ENCODE measurements at regions not wholly inside any gene's neighbourhood (a gene's known extent, or its start where the extent isn't known, plus 50 kb on each side); places are given as distances from the start of the nearest gene placed in this dataset.
"Not testable (repeated sequence)": the region's sequence is repeated elsewhere in the genome, so short reads cannot be mapped to it uniquely, and the experiment has no call there.

- peaks cover 0 to 18% of the 10 kb centered on the region in 2 experiments; a peak in 2 of 5 replicates for H3K27me3 ChIP-seq (ENCODE audit: control insufficient read depth in 1 of 2, insufficient read depth in 2 of 2, low read length in 2 of 2)
- H3K36me3 ChIP-seq (replicated peaks in 1 of 2; ENCODE audit: control insufficient read depth in 1 of 2, insufficient read depth in 2 of 2, low read length in 2 of 2) = no peaks in the 10 kb centered on the region
- H3K27ac ChIP-seq (ENCODE audit: extremely low read length, insufficient read depth, low read length) = no peak overlapping the region
- POLR2A ChIA-PET = no interaction called here
- H3K4me2 ChIP-seq (ENCODE audit: low read depth, low read length) = no peak overlapping the region
- no peak for TF ChIP-seq PCBP2 (optimal IDR thresholded peaks at IDR 0.05; ENCODE audit: low read depth, low read length, poor library complexity, severe bottlenecking)
- no peak for TF ChIP-seq CREM (IDR thresholded peaks at IDR 0.05)
- no peak for TF ChIP-seq CREM (CRISPR knock-in tag; IDR thresholded peaks at IDR 0.05)
- no peak for TF ChIP-seq ZNF362 (CRISPR knock-in tag; IDR thresholded peaks at IDR 0.05; ENCODE audit: borderline replicate concordance)
- no peak for TF ChIP-seq KDM3A (CRISPR knock-in tag; IDR thresholded peaks at IDR 0.05; ENCODE audit: low read depth)
- TF ChIP-seq ZNF101 (CRISPR knock-in tag; IDR thresholded peaks at IDR 0.05; ENCODE audit: borderline replicate concordance, low read depth) = no peak
- TF ChIP-seq THAP11 (CRISPR knock-in tag; IDR thresholded peaks at IDR 0.05) = no peak
- TF ChIP-seq NFYC (CRISPR knock-in tag; IDR thresholded peaks at IDR 0.05) = no peak
- TF ChIP-seq ZNF773 (CRISPR knock-in tag; IDR thresholded peaks at IDR 0.05; ENCODE audit: borderline replicate concordance) = no peak
- no peak for TF ChIP-seq ZBTB20 (CRISPR knock-in tag; IDR thresholded peaks at IDR 0.05; ENCODE audit: borderline replicate concordance, low read depth)
- TF ChIP-seq MYC (CRISPR knock-in tag; IDR thresholded peaks at IDR 0.05; ENCODE audit: borderline replicate concordance) = no peak
- no peak for TF ChIP-seq MAFF (IDR thresholded peaks at IDR 0.05; ENCODE audit: low read depth, low read length)
- TF ChIP-seq XBP1 (CRISPR knock-in tag; IDR thresholded peaks at IDR 0.05) = no peak
- no peaks in the 10 kb centered on the region for H3K79me2 ChIP-seq (ENCODE audit: insufficient read depth, low read length)
- H3K4me1 ChIP-seq (ENCODE audit: insufficient read depth, low read length) = no peaks in the 10 kb centered on the region
- ATAC-seq = no peak
- no TSS peak for BruUV-seq (replicated peaks)
- no peaks in the 10 kb centered on the region for H4K20me1 ChIP-seq (ENCODE audit: insufficient read depth, low read length)
- H3K9me3 ChIP-seq (ENCODE audit: low read length) = no peaks in the 10 kb centered on the region
- DNase-seq (ENCODE audit: low spot score) = no peak
- CTCF ChIA-PET (ENCODE audit: low intra/inter-chr PET ratio, low total read pairs) = no interaction called here
- 5% methylated on average over 4 of the region's 10 CpGs for WGBS (ENCODE audit: low lambda C conversion rate)
- H2AFZ ChIP-seq (ENCODE audit: low read length) = no peak overlapping the region
- in situ Hi-C loops (cut with HindIII; ENCODE audit: extremely low pct_ligation_motif_present, low pct_unique_long_range_greater_than_20kb) (no loop called here), intact Hi-C loops (cut with micrococcal nuclease; ENCODE audit: unreplicated experiment) (no loop called here)
- H3K9ac ChIP-seq (ENCODE audit: insufficient read depth, low read depth, low read length) = no peak overlapping the region
- H3K4me3 ChIP-seq (replicated peaks in 1 of 3; ENCODE audit: insufficient read depth in 1 of 3, low read depth in 2 of 3, low read length in 3 of 3) = no peak overlapping the region
- FAIRE-seq = no peak
Observed at GRCh38 chr11:44475114-44475686, 90.3 kb upstream of the CD82 start.

- H3K4me2 ChIP-seq (ENCODE audit: low read depth, low read length); H3K36me3 ChIP-seq (replicated peaks in 1 of 2; ENCODE audit: control insufficient read depth in 1 of 2, insufficient read depth in 2 of 2, low read length in 2 of 2); ATAC-seq; intact Hi-C loops (cut with micrococcal nuclease; ENCODE audit: unreplicated experiment); H3K27me3 ChIP-seq (ENCODE audit: control insufficient read depth in 1 of 2, insufficient read depth in 2 of 2, low read length in 2 of 2); H3K27ac ChIP-seq (ENCODE audit: extremely low read length, insufficient read depth, low read length); BruUV-seq (replicated peaks); H3K4me3 ChIP-seq (replicated peaks in 1 of 3; ENCODE audit: insufficient read depth in 1 of 3, low read depth in 2 of 3, low read length in 3 of 3); H3K4me1 ChIP-seq (ENCODE audit: insufficient read depth, low read length); H3K9me3 ChIP-seq (ENCODE audit: low read length); FAIRE-seq; H4K20me1 ChIP-seq (ENCODE audit: insufficient read depth, low read length); in situ Hi-C loops (cut with HindIII; ENCODE audit: extremely low pct_ligation_motif_present, low pct_unique_long_range_greater_than_20kb); DNase-seq (ENCODE audit: low spot score); H3K9ac ChIP-seq (ENCODE audit: insufficient read depth, low read depth, low read length); H3K79me2 ChIP-seq (ENCODE audit: insufficient read depth, low read length); H2AFZ ChIP-seq (ENCODE audit: low read length); CTCF ChIA-PET (ENCODE audit: low intra/inter-chr PET ratio, low total read pairs); POLR2A ChIA-PET: not testable (repeated sequence)
- 2% methylated on average over 4 of the region's 4 CpGs for WGBS (ENCODE audit: low lambda C conversion rate)
Observed at GRCh38 chr11:44482338-44482737, 83.1 kb upstream of the CD82 start.
